GM23338 (cell line): ENCODE measurements at regions not wholly inside any gene's neighbourhood (a gene's known extent, or its start where the extent isn't known, plus 50 kb on each side); places are given as distances from the start of the nearest gene placed in this dataset.
A peak's percentile ranks its signal among the peaks of the same experiment; 100 is the strongest.

Source experiments
- ATAC-seq: fragments of 200-7000 bp; cut with Tn5 transposase; 3 replicates; pipeline ENCODE4 v1.9.1; 2020
- DNase-seq: peaks from one replicate; pipeline ENCODE4 v3.0.0-alpha.2; 2015; ENCODE audit warnings: low spot score
- H2AFZ ChIP-seq: fragments of 200-600 bp; sonication (generic); 2 replicates; pipeline ENCODE4 v1.8.0; 2016; ENCODE audit warnings: antibody characterized with exemption, mild to moderate bottlenecking, moderate library complexity
- H3F3A ChIP-seq: fragments of 200-600 bp; sonication (generic); replicated peaks from 2 replicates; pipeline ENCODE4 v1.8.0; 2017; ENCODE audit warnings: antibody characterized with exemption, mixed run types, low read depth
- H3K27ac ChIP-seq: fragments of 200-600 bp; sonication (generic); 2 replicates; pipeline ENCODE4 v1.6.1; 2016; ENCODE audit warnings: low read depth
- H3K27me3 ChIP-seq: fragments of 200-600 bp; sonication (generic); 2 replicates; pipeline ENCODE4 v1.8.0; 2016; ENCODE audit warnings: mild to moderate bottlenecking, mixed run types, moderate library complexity; ENCODE audit not compliant: insufficient read depth
- H3K36me3 ChIP-seq: fragments of 200-600 bp; sonication (generic); 2 replicates; pipeline ENCODE4 v1.8.0; 2016; ENCODE audit warnings: mild to moderate bottlenecking; ENCODE audit not compliant: insufficient read depth
- H3K4me1 ChIP-seq: fragments of 200-600 bp; sonication (generic); 2 replicates; pipeline ENCODE4 v1.8.0; 2016; ENCODE audit warnings: mild to moderate bottlenecking, moderate library complexity; ENCODE audit not compliant: insufficient read depth
- H3K4me2 ChIP-seq: fragments of 200-600 bp; sonication (generic); 2 replicates; pipeline ENCODE4 v1.7.1; 2017; ENCODE audit warnings: mixed run types
- H3K4me3 ChIP-seq: fragments of 200-600 bp; sonication (generic); 2 replicates; pipeline ENCODE4 v1.6.1; 2016; ENCODE audit warnings: mixed run types
- H3K79me2 ChIP-seq: fragments of 200-600 bp; sonication (generic); replicated peaks from 2 replicates; pipeline ENCODE4 v1.8.0; 2017; ENCODE audit warnings: mild to moderate bottlenecking; ENCODE audit not compliant: insufficient read depth
- H3K9me2 ChIP-seq: fragments of 200-600 bp; sonication (generic); 2 replicates; pipeline ENCODE4 v1.8.0; 2017; ENCODE audit not compliant: insufficient read depth
- H4K20me1 ChIP-seq: fragments of 200-600 bp; sonication (generic); replicated peaks from 2 replicates; pipeline ENCODE4 v1.8.0; 2017; ENCODE audit warnings: mild to moderate bottlenecking; ENCODE audit not compliant: insufficient read depth
- H3K27ac Mint-ChIP-seq: 2 replicates; pipeline ENCODE4 v1.8.0; 2020; ENCODE audit warnings: inconsistent platforms, mild to moderate bottlenecking, moderate library complexity, mixed read lengths
- H3K27me3 Mint-ChIP-seq: 3 replicates; pipeline ENCODE4 v1.8.0; 2022; ENCODE audit warnings: low read depth, mild to moderate bottlenecking, moderate library complexity, mixed read lengths, inconsistent platforms; ENCODE audit not compliant: insufficient read depth, poor library complexity
- H3K36me3 Mint-ChIP-seq: 3 replicates; pipeline ENCODE4 v1.8.0; 2021; ENCODE audit warnings: low read depth, mild to moderate bottlenecking, inconsistent platforms, moderate library complexity, mixed read lengths
- H3K4me1 Mint-ChIP-seq: 3 replicates; pipeline ENCODE4 v1.8.0; 2020; ENCODE audit warnings: mild to moderate bottlenecking, inconsistent platforms, mixed read lengths
- H3K4me3 Mint-ChIP-seq: 3 replicates; pipeline ENCODE4 v1.8.0; 2021; ENCODE audit warnings: moderate library complexity, mild to moderate bottlenecking, inconsistent platforms, mixed read lengths
- H3K9me3 Mint-ChIP-seq: 3 replicates; pipeline ENCODE4 v1.8.0; 2020; ENCODE audit warnings: moderate library complexity, mild to moderate bottlenecking, inconsistent platforms, mixed read lengths
- TF ChIP-seq, protein P1 (sequence below): IDR thresholded peaks from one replicate; pipeline ENCODE4 v1.6.1; 2018; ENCODE audit warnings: antibody characterized with exemption; ENCODE audit not compliant: unreplicated experiment
- TF ChIP-seq, protein P2 (sequence below): fragments of 250-450 bp; sonication (Bioruptor Pico); IDR thresholded peaks from 2 replicates; pipeline ENCODE4 v1.5.0; 2020; ENCODE audit warnings: mild to moderate bottlenecking, moderate library complexity

DNA sequence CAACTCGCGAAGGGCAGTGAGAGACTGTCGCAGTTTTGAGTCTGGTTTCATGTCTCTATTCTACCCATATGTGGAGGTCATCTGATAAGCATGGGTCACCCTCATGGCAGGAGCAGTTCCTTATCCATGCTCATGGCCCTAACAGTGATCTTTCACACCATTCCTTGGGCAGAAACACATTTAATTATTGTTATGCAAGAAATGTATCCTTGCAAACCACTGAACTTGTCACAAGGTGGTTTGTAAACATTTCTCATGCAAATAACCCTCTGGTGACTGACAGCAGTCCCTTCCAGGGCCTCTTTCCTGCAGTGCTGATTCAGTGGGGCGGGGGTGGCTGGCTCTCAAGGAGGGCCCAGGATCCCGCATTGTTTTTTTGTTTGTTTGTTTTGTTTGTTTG lies 421.4 kb upstream of the RUNX1 start:
- H4K20me1 ChIP-seq, result no peaks in the 10 kb centered on the region
- no peaks in the 10 kb centered on the region for H3K27me3 ChIP-seq
- Mint-ChIP-seq H3K36me3 (peaks cover 9% of the 10 kb centered on the region; the same call in 1 of the 3 replicates), H3K9me3 (0 out of 3 replicates have a peak, but pooled peaks cover 6% of the 10 kb centered on the region), H3K4me3 (no peak overlapping the region), H3K27ac (peak overlapping the region; percentile 74; the same call in 1 of the 2 replicates), H3K27me3 (no peaks in the 10 kb centered on the region), H3K4me1 (peaks cover 47% of the 10 kb centered on the region)
- no peaks in the 10 kb centered on the region for H3K36me3 ChIP-seq
- H3K79me2 ChIP-seq, result no peaks in the 10 kb centered on the region
- H3K4me2 ChIP-seq, result peak overlapping the region; percentile 42
- H3F3A ChIP-seq, result no peaks in the 10 kb centered on the region
- ATAC-seq, result peak; percentile 95
- TF ChIP-seq, protein P1, sequence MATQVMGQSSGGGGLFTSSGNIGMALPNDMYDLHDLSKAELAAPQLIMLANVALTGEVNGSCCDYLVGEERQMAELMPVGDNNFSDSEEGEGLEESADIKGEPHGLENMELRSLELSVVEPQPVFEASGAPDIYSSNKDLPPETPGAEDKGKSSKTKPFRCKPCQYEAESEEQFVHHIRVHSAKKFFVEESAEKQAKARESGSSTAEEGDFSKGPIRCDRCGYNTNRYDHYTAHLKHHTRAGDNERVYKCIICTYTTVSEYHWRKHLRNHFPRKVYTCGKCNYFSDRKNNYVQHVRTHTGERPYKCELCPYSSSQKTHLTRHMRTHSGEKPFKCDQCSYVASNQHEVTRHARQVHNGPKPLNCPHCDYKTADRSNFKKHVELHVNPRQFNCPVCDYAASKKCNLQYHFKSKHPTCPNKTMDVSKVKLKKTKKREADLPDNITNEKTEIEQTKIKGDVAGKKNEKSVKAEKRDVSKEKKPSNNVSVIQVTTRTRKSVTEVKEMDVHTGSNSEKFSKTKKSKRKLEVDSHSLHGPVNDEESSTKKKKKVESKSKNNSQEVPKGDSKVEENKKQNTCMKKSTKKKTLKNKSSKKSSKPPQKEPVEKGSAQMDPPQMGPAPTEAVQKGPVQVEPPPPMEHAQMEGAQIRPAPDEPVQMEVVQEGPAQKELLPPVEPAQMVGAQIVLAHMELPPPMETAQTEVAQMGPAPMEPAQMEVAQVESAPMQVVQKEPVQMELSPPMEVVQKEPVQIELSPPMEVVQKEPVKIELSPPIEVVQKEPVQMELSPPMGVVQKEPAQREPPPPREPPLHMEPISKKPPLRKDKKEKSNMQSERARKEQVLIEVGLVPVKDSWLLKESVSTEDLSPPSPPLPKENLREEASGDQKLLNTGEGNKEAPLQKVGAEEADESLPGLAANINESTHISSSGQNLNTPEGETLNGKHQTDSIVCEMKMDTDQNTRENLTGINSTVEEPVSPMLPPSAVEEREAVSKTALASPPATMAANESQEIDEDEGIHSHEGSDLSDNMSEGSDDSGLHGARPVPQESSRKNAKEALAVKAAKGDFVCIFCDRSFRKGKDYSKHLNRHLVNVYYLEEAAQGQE, result no peak
- TF ChIP-seq, protein P2, sequence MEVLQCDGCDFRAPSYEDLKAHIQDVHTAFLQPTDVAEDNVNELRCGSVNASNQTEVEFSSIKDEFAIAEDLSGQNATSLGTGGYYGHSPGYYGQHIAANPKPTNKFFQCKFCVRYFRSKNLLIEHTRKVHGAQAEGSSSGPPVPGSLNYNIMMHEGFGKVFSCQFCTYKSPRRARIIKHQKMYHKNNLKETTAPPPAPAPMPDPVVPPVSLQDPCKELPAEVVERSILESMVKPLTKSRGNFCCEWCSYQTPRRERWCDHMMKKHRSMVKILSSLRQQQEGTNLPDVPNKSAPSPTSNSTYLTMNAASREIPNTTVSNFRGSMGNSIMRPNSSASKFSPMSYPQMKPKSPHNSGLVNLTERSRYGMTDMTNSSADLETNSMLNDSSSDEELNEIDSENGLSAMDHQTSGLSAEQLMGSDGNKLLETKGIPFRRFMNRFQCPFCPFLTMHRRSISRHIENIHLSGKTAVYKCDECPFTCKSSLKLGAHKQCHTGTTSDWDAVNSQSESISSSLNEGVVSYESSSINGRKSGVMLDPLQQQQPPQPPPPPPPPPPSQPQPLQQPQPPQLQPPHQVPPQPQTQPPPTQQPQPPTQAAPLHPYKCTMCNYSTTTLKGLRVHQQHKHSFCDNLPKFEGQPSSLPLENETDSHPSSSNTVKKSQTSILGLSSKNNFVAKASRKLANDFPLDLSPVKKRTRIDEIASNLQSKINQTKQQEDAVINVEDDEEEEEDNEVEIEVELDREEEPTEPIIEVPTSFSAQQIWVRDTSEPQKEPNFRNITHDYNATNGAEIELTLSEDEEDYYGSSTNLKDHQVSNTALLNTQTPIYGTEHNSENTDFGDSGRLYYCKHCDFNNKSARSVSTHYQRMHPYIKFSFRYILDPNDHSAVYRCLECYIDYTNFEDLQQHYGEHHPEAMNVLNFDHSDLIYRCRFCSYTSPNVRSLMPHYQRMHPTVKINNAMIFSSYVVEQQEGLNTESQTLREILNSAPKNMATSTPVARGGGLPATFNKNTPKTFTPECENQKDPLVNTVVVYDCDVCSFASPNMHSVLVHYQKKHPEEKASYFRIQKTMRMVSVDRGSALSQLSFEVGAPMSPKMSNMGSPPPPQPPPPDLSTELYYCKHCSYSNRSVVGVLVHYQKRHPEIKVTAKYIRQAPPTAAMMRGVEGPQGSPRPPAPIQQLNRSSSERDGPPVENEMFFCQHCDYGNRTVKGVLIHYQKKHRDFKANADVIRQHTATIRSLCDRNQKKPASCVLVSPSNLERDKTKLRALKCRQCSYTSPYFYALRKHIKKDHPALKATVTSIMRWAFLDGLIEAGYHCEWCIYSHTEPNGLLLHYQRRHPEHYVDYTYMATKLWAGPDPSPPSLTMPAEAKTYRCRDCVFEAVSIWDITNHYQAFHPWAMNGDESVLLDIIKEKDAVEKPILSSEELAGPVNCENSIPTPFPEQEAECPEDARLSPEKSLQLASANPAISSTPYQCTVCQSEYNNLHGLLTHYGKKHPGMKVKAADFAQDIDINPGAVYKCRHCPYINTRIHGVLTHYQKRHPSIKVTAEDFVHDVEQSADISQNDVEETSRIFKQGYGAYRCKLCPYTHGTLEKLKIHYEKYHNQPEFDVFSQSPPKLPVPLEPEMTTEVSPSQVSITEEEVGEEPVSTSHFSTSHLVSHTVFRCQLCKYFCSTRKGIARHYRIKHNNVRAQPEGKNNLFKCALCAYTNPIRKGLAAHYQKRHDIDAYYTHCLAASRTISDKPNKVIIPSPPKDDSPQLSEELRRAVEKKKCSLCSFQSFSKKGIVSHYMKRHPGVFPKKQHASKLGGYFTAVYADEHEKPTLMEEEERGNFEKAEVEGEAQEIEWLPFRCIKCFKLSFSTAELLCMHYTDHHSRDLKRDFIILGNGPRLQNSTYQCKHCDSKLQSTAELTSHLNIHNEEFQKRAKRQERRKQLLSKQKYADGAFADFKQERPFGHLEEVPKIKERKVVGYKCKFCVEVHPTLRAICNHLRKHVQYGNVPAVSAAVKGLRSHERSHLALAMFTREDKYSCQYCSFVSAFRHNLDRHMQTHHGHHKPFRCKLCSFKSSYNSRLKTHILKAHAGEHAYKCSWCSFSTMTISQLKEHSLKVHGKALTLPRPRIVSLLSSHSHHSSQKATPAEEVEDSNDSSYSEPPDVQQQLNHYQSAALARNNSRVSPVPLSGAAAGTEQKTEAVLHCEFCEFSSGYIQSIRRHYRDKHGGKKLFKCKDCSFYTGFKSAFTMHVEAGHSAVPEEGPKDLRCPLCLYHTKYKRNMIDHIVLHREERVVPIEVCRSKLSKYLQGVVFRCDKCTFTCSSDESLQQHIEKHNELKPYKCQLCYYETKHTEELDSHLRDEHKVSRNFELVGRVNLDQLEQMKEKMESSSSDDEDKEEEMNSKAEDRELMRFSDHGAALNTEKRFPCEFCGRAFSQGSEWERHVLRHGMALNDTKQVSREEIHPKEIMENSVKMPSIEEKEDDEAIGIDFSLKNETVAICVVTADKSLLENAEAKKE (CRISPR knock-in tag), result peak; percentile 40; the same call in 1 of the 2 replicates
- DNase-seq, result peak; percentile 73
- H3K9me2 ChIP-seq, result peaks cover 13% of the 10 kb centered on the region
- H3K27ac ChIP-seq, result peak overlapping the region; percentile 33; the same call in 1 of the 2 replicates
- H3K4me3 ChIP-seq, result no peak overlapping the region
- peaks cover 36% of the 10 kb centered on the region for H3K4me1 ChIP-seq
- peak overlapping the region; percentile 80; the same call in 1 of the 2 replicates for H2AFZ ChIP-seq
